Endodermal cell (in vitro differentiated cells): ENCODE measurements at regions not wholly inside any gene's neighbourhood (a gene's known extent, or its start where the extent isn't known, plus 50 kb on each side); places are given as distances from the start of the nearest gene placed in this dataset.

ENCODE experiments used
- DNase-seq: peaks from one replicate; pipeline ENCODE4 v3.0.0-alpha.2; 2017
- H3K27ac ChIP-seq: 2 replicates; pipeline ENCODE4 v1.5.1; 2013; ENCODE audit warnings: mild to moderate bottlenecking, low read depth, low read length, moderate library complexity
- H3K27me3 ChIP-seq: 2 replicates; pipeline ENCODE4 v1.6.1; 2013; ENCODE audit warnings: mild to moderate bottlenecking, low read length, moderate library complexity; ENCODE audit not compliant: insufficient read depth, control insufficient read depth, poor library complexity, severe bottlenecking
- H3K36me3 ChIP-seq: 2 replicates; pipeline ENCODE4 v1.7.0; 2013; ENCODE audit warnings: mild to moderate bottlenecking, low read length, moderate library complexity; ENCODE audit not compliant: control insufficient read depth, insufficient read depth
- H3K4me1 ChIP-seq: one replicate; pipeline ENCODE4 v1.7.0; 2013; ENCODE audit warnings: low read length; ENCODE audit not compliant: control insufficient read depth, insufficient read depth
- H3K4me3 ChIP-seq: 2 replicates; pipeline ENCODE4 v1.5.1; 2013; ENCODE audit warnings: mild to moderate bottlenecking, low read length, moderate library complexity
- H3K9ac ChIP-seq: 2 replicates; pipeline ENCODE4 v1.6.1; 2013; ENCODE audit warnings: mild to moderate bottlenecking, low read length, moderate library complexity; ENCODE audit not compliant: poor library complexity, severe bottlenecking; ENCODE audit errors: extremely low read depth
- H3K9me3 ChIP-seq: 2 replicates; pipeline ENCODE4 v1.6.1; 2013; ENCODE audit warnings: mild to moderate bottlenecking, low read length, moderate library complexity; ENCODE audit not compliant: control insufficient read depth
- H3K27ac Mint-ChIP-seq: 2 replicates; pipeline ENCODE4 v1.8.0; 2020; ENCODE audit warnings: mixed read lengths
- H3K27me3 Mint-ChIP-seq: 2 replicates; pipeline ENCODE4 v1.8.0; 2021; ENCODE audit warnings: mild to moderate bottlenecking, mixed read lengths; ENCODE audit not compliant: insufficient read depth
- H3K36me3 Mint-ChIP-seq: 2 replicates; pipeline ENCODE4 v1.8.0; 2020; ENCODE audit warnings: low read depth, mixed read lengths
- H3K4me1 Mint-ChIP-seq: 2 replicates; pipeline ENCODE4 v1.8.0; 2020; ENCODE audit warnings: mixed read lengths
- H3K4me3 Mint-ChIP-seq: 2 replicates; pipeline ENCODE4 v1.8.0; 2020; ENCODE audit warnings: mild to moderate bottlenecking, moderate library complexity, mixed read lengths
- H3K9me3 Mint-ChIP-seq: 2 replicates; pipeline ENCODE4 v1.8.0; 2020; ENCODE audit warnings: mild to moderate bottlenecking, mixed read lengths
- CTCF ChIP-seq: fragments of 200-600 bp; sonication (generic); conservative IDR thresholded peaks from 2 replicates; pipeline ENCODE4 v1.5.0; 2021; ENCODE audit warnings: antibody characterized with exemption, mild to moderate bottlenecking
- WGBS, 2 experiments: methylation state at CpG; one replicate each; pipeline versions ENCODE4 v1.1.5 to v1.1.7; 2013; ENCODE audit warnings: missing lambda C conversion rate in 2 of 2, mixed read lengths in 1 of 2; ENCODE audit not compliant: insufficient coverage in 1 of 2, insufficient read length in 1 of 2; 5-methylcytosine and 5-hydroxymethylcytosine counted together

GRCh38 chr2:143936538-143936847 lies 583.4 kb downstream of the ZEB2 start:
- Mint-ChIP-seq H3K9me3 (no peaks in the 10 kb centered on the region), H3K4me3 (peak overlapping the region; percentile 53), H3K27me3 (peaks cover 13% of the 10 kb centered on the region), H3K27ac (no peak overlapping the region), H3K4me1 (peaks cover 63% of the 10 kb centered on the region), H3K36me3 (no peaks in the 10 kb centered on the region)
- H3K27ac ChIP-seq: no peak overlapping the region
- H3K9ac ChIP-seq: no peak overlapping the region
- H3K36me3 ChIP-seq: no peaks in the 10 kb centered on the region
- H3K27me3 ChIP-seq: peaks cover 6% of the 10 kb centered on the region
- TF ChIP-seq CTCF: no peak
- DNase-seq: no peak
- no peaks in the 10 kb centered on the region for H3K9me3 ChIP-seq
- WGBS, 2 experiments: 10 to 30% methylated on average over 6 to 14 of the region's 14 CpGs
- H3K4me1 ChIP-seq: peaks cover 27% of the 10 kb centered on the region
- peak overlapping the region; percentile 67 for H3K4me3 ChIP-seq

DNA sequence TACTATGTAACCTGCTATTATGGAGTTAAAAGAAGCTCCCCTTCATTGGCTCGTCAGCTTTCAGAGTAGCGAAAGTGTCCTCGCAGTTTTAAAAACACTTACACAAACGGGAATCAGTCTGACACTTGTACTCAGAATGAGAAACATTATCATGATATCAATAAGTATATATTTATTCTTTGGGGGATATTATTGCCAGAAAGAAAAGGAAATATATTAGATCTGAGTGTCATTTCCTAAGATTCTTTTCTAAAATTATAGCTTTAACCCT lies 584.5 kb downstream of the ZEB2 start:
- no peaks in the 10 kb centered on the region for H3K9me3 ChIP-seq
- no peak overlapping the region for H3K4me3 Mint-ChIP-seq
- H3K9me3 Mint-ChIP-seq: peaks cover 3% of the 10 kb centered on the region
- TF ChIP-seq CTCF: no peak
- H3K36me3 ChIP-seq: no peaks in the 10 kb centered on the region
- peaks cover 63% of the 10 kb centered on the region for H3K4me1 Mint-ChIP-seq
- H3K27me3 Mint-ChIP-seq: peaks cover 13% of the 10 kb centered on the region
- H3K36me3 Mint-ChIP-seq: no peaks in the 10 kb centered on the region
- WGBS, 2 experiments: 91% methylated on average over 4 of the region's 4 CpGs; no CpG with 5 or more reads in 1 of the 2 experiments
- peaks cover 6% of the 10 kb centered on the region for H3K27me3 ChIP-seq
- no peak overlapping the region for H3K27ac Mint-ChIP-seq
- H3K4me1 ChIP-seq: peaks cover 27% of the 10 kb centered on the region
- DNase-seq: no peak
- no peak overlapping the region for H3K27ac ChIP-seq
- no peak overlapping the region for H3K4me3 ChIP-seq
- no peak overlapping the region for H3K9ac ChIP-seq

DNA sequence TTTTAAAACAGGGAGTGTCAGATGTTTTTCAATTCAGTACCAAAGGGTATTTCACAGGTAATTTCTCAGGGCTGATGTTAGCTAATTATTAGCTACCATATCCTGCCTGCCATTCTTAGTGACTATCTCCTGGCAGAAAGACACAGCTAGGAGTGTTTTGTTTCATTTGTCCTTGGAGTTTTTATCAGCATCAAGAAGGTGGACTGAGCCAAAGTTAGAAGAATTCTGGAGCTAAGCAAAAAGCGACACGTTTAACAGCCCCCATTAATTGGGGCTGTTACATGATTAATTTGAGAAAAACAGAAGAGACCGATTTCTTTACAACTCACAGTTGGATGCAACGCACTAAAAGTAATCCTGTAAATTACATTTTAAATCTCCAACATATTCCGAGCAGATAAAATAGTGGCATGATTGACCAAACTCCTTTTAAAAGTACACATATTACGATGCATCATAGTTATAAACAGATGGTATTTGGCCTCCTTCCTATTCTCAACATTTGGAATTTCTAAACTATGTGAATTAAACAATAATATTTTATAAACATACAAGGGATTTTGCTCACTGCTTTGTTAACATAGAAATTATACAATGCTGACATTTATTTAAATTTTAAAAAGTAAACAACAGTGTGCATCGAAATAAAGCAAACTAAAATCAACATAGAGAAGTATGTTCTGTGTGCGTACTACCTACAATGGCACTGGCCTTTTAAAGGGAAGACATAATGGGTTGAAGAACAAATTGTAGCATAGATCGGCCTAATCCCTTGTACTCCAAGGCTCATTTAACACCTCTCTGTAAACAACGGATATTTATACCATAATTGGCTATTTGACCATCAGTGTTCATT lies 585.1 kb downstream of the ZEB2 start:
- 77 to 79% methylated on average over 6 to 10 of the region's 10 CpGs for WGBS, 2 experiments
- H3K9me3 ChIP-seq: no peaks in the 10 kb centered on the region
- H3K36me3 ChIP-seq: no peaks in the 10 kb centered on the region
- Mint-ChIP-seq H3K4me1 (peaks cover 60% of the 10 kb centered on the region), H3K36me3 (no peaks in the 10 kb centered on the region), H3K27me3 (peaks cover 13% of the 10 kb centered on the region), H3K4me3 (peak overlapping the region; percentile 5), H3K9me3 (peaks cover 5% of the 10 kb centered on the region), H3K27ac (peak overlapping the region; percentile 86)
- TF ChIP-seq CTCF: no peak
- H3K27ac ChIP-seq: no peak overlapping the region
- H3K4me1 ChIP-seq: peaks cover 23% of the 10 kb centered on the region
- H3K4me3 ChIP-seq: peak overlapping the region; percentile 46
- peak overlapping the region; percentile 3 for H3K9ac ChIP-seq
- no peak for DNase-seq
- peaks cover 6% of the 10 kb centered on the region for H3K27me3 ChIP-seq
